ENCODE measurements at regions not wholly inside any gene's neighbourhood (a gene's known extent, or its start where the extent isn't known, plus 50 kb on each side); places are given as distances from the start of the nearest gene placed in this dataset.

- FAIRE-seq (no peak), DNase-seq (ENCODE audit: low read depth, low spot score) (no peak)
- Histone ChIP-seq H3K36me3 (ENCODE audit: control insufficient read depth in 2 of 2, extremely low read depth in 1 of 2, insufficient read depth in 2 of 2, low read length in 2 of 2) (no peaks in the 10 kb centered on the region), H3K4me1 (ENCODE audit: control insufficient read depth, extremely low read depth, insufficient read depth, low read length) (no peaks in the 10 kb centered on the region), H3K9me3 (ENCODE audit: control insufficient read depth, low read depth, low read length) (peaks cover 2% of the 10 kb centered on the region), H3K79me2 (ENCODE audit: control insufficient read depth, insufficient read depth, low read length) (no peaks in the 10 kb centered on the region), H4K20me1 (ENCODE audit: control insufficient read depth, extremely low read depth, insufficient read depth, low read length) (no peaks in the 10 kb centered on the region), H3K27me3 (ENCODE audit: control insufficient read depth, extremely low read depth, insufficient read depth, low read length) (no peaks in the 10 kb centered on the region), H3K4me3 (ENCODE audit: control insufficient read depth in 2 of 3, extremely low read depth in 1 of 3, insufficient read depth in 2 of 3, low read depth in 1 of 3, low read length in 3 of 3) (no peak overlapping the region), H2AFZ (ENCODE audit: control insufficient read depth, low read length) (no peak overlapping the region), H3K4me2 (ENCODE audit: control insufficient read depth, extremely low read depth, insufficient read depth, low read depth, low read length) (no peak overlapping the region), H3K9ac (ENCODE audit: control insufficient read depth, extremely low read depth, insufficient read depth, low read length) (no peak overlapping the region), H3K27ac (ENCODE audit: control insufficient read depth, insufficient read depth, low read length) (no peak overlapping the region), H3K9me1 (ENCODE audit: control insufficient read depth, extremely low read depth, insufficient read depth, low read length) (no peaks in the 10 kb centered on the region)
- no peak for TF ChIP-seq CTCF (optimal IDR thresholded peaks at IDR 0.05 in 1 of 3, IDR thresholded peaks at IDR 0.05 in 1 of 3, conservative IDR thresholded peaks at IDR 0.05 in 1 of 3; ENCODE audit: extremely low read depth in 1 of 3, insufficient read depth in 2 of 3, low read length in 3 of 3)
- no peak for TF ChIP-seq EZH2 (IDR thresholded peaks at IDR 0.05; ENCODE audit: low read length)
- dilution Hi-C loops (cut with MboI; ENCODE audit: extremely low pct_ligation_motif_present, low sequenced_read_pairs) = no loop called here
Measured at GRCh38 chr7:45414226-45414625, 159.9 kb upstream of the ADCY1 start.

GRCh38 chr7:45415265-45415664, 158.9 kb upstream of the ADCY1 start:
- TF ChIP-seq EZH2 (IDR thresholded peaks at IDR 0.05; ENCODE audit: low read length) (no peak), CTCF (optimal IDR thresholded peaks at IDR 0.05 in 1 of 3, IDR thresholded peaks at IDR 0.05 in 1 of 3, conservative IDR thresholded peaks at IDR 0.05 in 1 of 3; ENCODE audit: extremely low read depth in 1 of 3, insufficient read depth in 2 of 3, low read length in 3 of 3) (no peak)
- H3K27me3 ChIP-seq (ENCODE audit: control insufficient read depth, extremely low read depth, insufficient read depth, low read length) = peaks cover 3% of the 10 kb centered on the region
- no peak for DNase-seq (ENCODE audit: low read depth, low spot score)
- dilution Hi-C loops (cut with MboI; ENCODE audit: extremely low pct_ligation_motif_present, low sequenced_read_pairs) = no loop called here
- no peaks in the 10 kb centered on the region for H3K36me3 ChIP-seq (ENCODE audit: control insufficient read depth in 2 of 2, extremely low read depth in 1 of 2, insufficient read depth in 2 of 2, low read length in 2 of 2)
- FAIRE-seq = no peak
- H2AFZ ChIP-seq (ENCODE audit: control insufficient read depth, low read length) = no peak overlapping the region
- no peaks in the 10 kb centered on the region for H3K79me2 ChIP-seq (ENCODE audit: control insufficient read depth, insufficient read depth, low read length)
- H3K9me1 ChIP-seq (ENCODE audit: control insufficient read depth, extremely low read depth, insufficient read depth, low read length) = no peaks in the 10 kb centered on the region
- H3K4me3 ChIP-seq (ENCODE audit: control insufficient read depth in 2 of 3, extremely low read depth in 1 of 3, insufficient read depth in 2 of 3, low read depth in 1 of 3, low read length in 3 of 3) = no peak overlapping the region
- peaks cover 2% of the 10 kb centered on the region for H3K9me3 ChIP-seq (ENCODE audit: control insufficient read depth, low read depth, low read length)
- no peak overlapping the region for H3K27ac ChIP-seq (ENCODE audit: control insufficient read depth, insufficient read depth, low read length)
- no peaks in the 10 kb centered on the region for H4K20me1 ChIP-seq (ENCODE audit: control insufficient read depth, extremely low read depth, insufficient read depth, low read length)
- no peak overlapping the region for H3K9ac ChIP-seq (ENCODE audit: control insufficient read depth, extremely low read depth, insufficient read depth, low read length)
- H3K4me1 ChIP-seq (ENCODE audit: control insufficient read depth, extremely low read depth, insufficient read depth, low read length) = no peaks in the 10 kb centered on the region
- no peak overlapping the region for H3K4me2 ChIP-seq (ENCODE audit: control insufficient read depth, extremely low read depth, insufficient read depth, low read depth, low read length)

All from keratinocyte (primary cell).